ENCODE measurements at regions not wholly inside any gene's neighbourhood (a gene's known extent, or its start where the extent isn't known, plus 50 kb on each side); places are given as distances from the start of the nearest gene placed in this dataset.

GRCh38 chr1:58898739-58899586, 115.1 kb upstream of the JUN start (continued):
- TF ChIP-seq MEF2D (tag; conservative IDR thresholded peaks at IDR 0.05; ENCODE audit: low read depth) (peak; percentile 88), CREM (IDR thresholded peaks at IDR 0.05; ENCODE audit: low read depth) (peak; percentile 80), HMBOX1 (IDR thresholded peaks at IDR 0.05) (peak; percentile 87), ZKSCAN1 (IDR thresholded peaks at IDR 0.05; ENCODE audit: low read depth, low read length) (peak; percentile 72; the same call in 1 of the 2 replicates), MIER1 (IDR thresholded peaks at IDR 0.05; ENCODE audit: low read depth) (no peak; the same call in 1 of the 2 replicates), ZNF449 (CRISPR knock-in tag; IDR thresholded peaks at IDR 0.05) (peak; percentile 13; the same call in 1 of the 2 replicates), CEBPG (CRISPR knock-in tag; IDR thresholded peaks at IDR 0.05) (no peak), CEBPG (tag; conservative IDR thresholded peaks at IDR 0.05 in 1 of 2, IDR thresholded peaks at IDR 0.05 in 1 of 2) (peak; percentile 61 to 89), DIDO1 (tag; IDR thresholded peaks at IDR 0.05; ENCODE audit: low read depth) (0 out of 2 replicates have a peak, but pooled peaks have one; percentile 65), HOMEZ (CRISPR knock-in tag; IDR thresholded peaks at IDR 0.05) (peak; percentile 64; the same call in 1 of the 2 replicates), ZNF766 (CRISPR knock-in tag; conservative IDR thresholded peaks at IDR 0.05) (peak; percentile 97), GTF2E2 (tag; IDR thresholded peaks at IDR 0.05) (peak; percentile 93), MAZ (CRISPR knock-in tag; conservative IDR thresholded peaks at IDR 0.05 in 1 of 2, IDR thresholded peaks at IDR 0.05 in 1 of 2) (peak; percentile 91 to 94), SPI1 (IDR thresholded peaks at IDR 0.05; ENCODE audit: borderline replicate concordance, low read depth, low read length) (peak; percentile 65; the same call in 1 of the 2 replicates), E2F6 (IDR thresholded peaks at IDR 0.05; ENCODE audit: borderline replicate concordance in 1 of 2, extremely low read depth in 1 of 2, insufficient read depth in 1 of 2, insufficient read length in 1 of 2, low read depth in 1 of 2, low read length in 1 of 2, poor library complexity in 1 of 2, severe bottlenecking in 1 of 2) (peak; percentile 53 to 74), ZNF644 (tag; IDR thresholded peaks at IDR 0.05; ENCODE audit: low read depth) (peak; percentile 95), MLLT1 (IDR thresholded peaks at IDR 0.05) (peak; percentile 41 to 67; a peak in 1 of 4 replicates), CREB1 (IDR thresholded peaks at IDR 0.05) (peak; percentile 76), CREB1 (CRISPR knock-in tag; IDR thresholded peaks at IDR 0.05) (no peak), MXI1 (IDR thresholded peaks at IDR 0.05; ENCODE audit: low read depth, low read length) (no peak)
